NCI-H2081 (cell line): ENCODE measurements at regions not wholly inside any gene's neighbourhood (a gene's known extent, or its start where the extent isn't known, plus 50 kb on each side); places are given as distances from the start of the nearest gene placed in this dataset.
"Not testable (repeated sequence)": the region's sequence is repeated elsewhere in the genome, so short reads cannot be mapped to it uniquely, and the experiment has no call there.

Experiments used
- DNase-seq, 2 experiments: peaks; one replicate each; lab custom pipeline; 2025; lab: John Stamatoyannopoulos, UW

GRCh38 chr16:52729731-52730130 is 182.8 kb upstream of the TOX3 start:
- no peak for DNase-seq

GRCh38 chr16:52727849-52728248 is 180.9 kb upstream of the TOX3 start:
- DNase-seq = no peak

GRCh38 chr16:52727441-52727840 is 180.5 kb upstream of the TOX3 start:
- DNase-seq = peak in 1 of 2 experiments; percentile 22

- DNase-seq = no peak
Measured at GRCh38 chr16:52725461-52725860, 178.5 kb upstream of the TOX3 start.

GRCh38 chr16:52725043-52725442 is 178.1 kb upstream of the TOX3 start:
- DNase-seq = no peak

GRCh38 chr16:52721331-52721730 is 174.4 kb upstream of the TOX3 start:
- DNase-seq = no peak

- no peak for DNase-seq
Measured at GRCh38 chr16:52718046-52718445, 171.1 kb upstream of the TOX3 start.

- DNase-seq = no peak
Measured at GRCh38 chr16:52713740-52714139, 166.8 kb upstream of the TOX3 start.

GRCh38 chr16:52709306-52709705 is 162.4 kb upstream of the TOX3 start:
- no peak for DNase-seq

GRCh38 chr16:52708476-52708875 is 161.5 kb upstream of the TOX3 start:
- DNase-seq = no peak

GRCh38 chr16:52707676-52708337 is 160.9 kb upstream of the TOX3 start:
- DNase-seq = no peak

GRCh38 chr16:52705122-52705521 is 158.2 kb upstream of the TOX3 start:
- DNase-seq = no peak

- DNase-seq = no peak
Measured at GRCh38 chr16:52697971-52698370, 151.0 kb upstream of the TOX3 start.

GRCh38 chr16:52696126-52696525 is 149.2 kb upstream of the TOX3 start:
- no peak for DNase-seq

- no peak for DNase-seq
Measured at GRCh38 chr16:52690468-52690867, 143.5 kb upstream of the TOX3 start.

- DNase-seq = no peak
Measured at GRCh38 chr16:52680993-52681392, 134.1 kb upstream of the TOX3 start.

GRCh38 chr16:52677501-52677900 is 130.6 kb upstream of the TOX3 start:
- DNase-seq = no peak

GRCh38 chr16:52676959-52677358 is 130.0 kb upstream of the TOX3 start:
- DNase-seq = no peak

GRCh38 chr16:52671590-52671989 is 124.6 kb upstream of the TOX3 start:
- DNase-seq = no peak

- no peak for DNase-seq
Measured at GRCh38 chr16:52657924-52658323, 111.0 kb upstream of the TOX3 start.

- not testable (repeated sequence) for DNase-seq
Measured at GRCh38 chr16:52655916-52656315, 109.0 kb upstream of the TOX3 start.

GRCh38 chr16:52655156-52655555 is 108.2 kb upstream of the TOX3 start:
- not testable (repeated sequence) for DNase-seq

GRCh38 chr16:52652033-52652432 is 105.1 kb upstream of the TOX3 start:
- DNase-seq = no peak

GRCh38 chr16:52650789-52651188 is 103.8 kb upstream of the TOX3 start:
- DNase-seq = no peak
